Gastrocnemius medialis (tissue), 4 donors: ENCODE measurements at regions not wholly inside any gene's neighbourhood (a gene's known extent, or its start where the extent isn't known, plus 50 kb on each side); places are given as distances from the start of the nearest gene placed in this dataset.

ENCODE experiments used
- ATAC-seq, 2 donors: fragments of 150-250 bp; one replicate each; pipeline ENCODE4 v1.9.1; 2016
- DNase-seq, 2 donors: peaks; one replicate each; pipeline ENCODE4 v3.0.0-alpha.2; 2019
- H3K27ac ChIP-seq, 4 donors: fragments of 200-600 bp; sonication (generic); 1 replicate in 1 of 4; 2 replicates in 3 of 4; pipeline ENCODE4 v1.5.1; 2016 to 2018; ENCODE audit warnings: mild to moderate bottlenecking in 2 of 4, moderate library complexity in 1 of 4
- H3K27me3 ChIP-seq, 3 donors: fragments of 200-600 bp; sonication (generic) in 2 of 3; 1 replicate in 1 of 3; 2 replicates in 2 of 3; pipeline versions ENCODE4 v1.5.1 to v1.6.0; 2016 to 2019; ENCODE audit warnings: mild to moderate bottlenecking in 1 of 3, moderate library complexity in 1 of 3
- H3K36me3 ChIP-seq, 2 donors: fragments of 200-600 bp; sonication (generic) in 1 of 2; one replicate each; pipeline ENCODE4 v1.5.1; 2017 to 2018
- H3K4me1 ChIP-seq, 2 donors: fragments of 200-600 bp; sonication (generic) in 1 of 2; one replicate each; pipeline ENCODE4 v1.5.1; 2016 to 2017; ENCODE audit warnings: mild to moderate bottlenecking in 2 of 2
- H3K4me3 ChIP-seq, 4 donors: fragments of 200-600 bp; sonication (generic) in 3 of 4; 1 replicate in 1 of 4; 2 replicates in 3 of 4; pipeline ENCODE4 v1.5.1; 2016 to 2019; ENCODE audit warnings: mild to moderate bottlenecking in 2 of 4
- H3K9me3 ChIP-seq, 3 donors: fragments of 200-600 bp; sonication (generic) in 2 of 3; 1 replicate in 1 of 3; 2 replicates in 2 of 3; pipeline ENCODE4 v1.5.1; 2016 to 2019
- POLR2A ChIP-seq, 2 donors: fragments of 450-650 bp; IDR thresholded peaks; one replicate each; pipeline ENCODE4 v1.6.1; 2017; ENCODE audit warnings: antibody characterized with exemption in 2 of 2, mild to moderate bottlenecking in 2 of 2, moderate library complexity in 2 of 2
- in situ Hi-C, 4 donors: fragments of 200-750 bp; cut with MboI; loops; one replicate each; pipeline versions ENCODE4 v1.15.0 to v1.8.0; 2017; ENCODE audit warnings: low sequenced_read_pairs in 4 of 4
- intact Hi-C: fragments of 100-400 bp; cut with DNase I; formaldehyde crosslinking; loops from one replicate; pipeline ENCODE4 v1.15.1; 2023; ENCODE audit warnings: low total_unique reads
- TF ChIP-seq, protein P1 (sequence below), 5 experiments: fragments of 450-650 bp in 3 of 5; fragments of 200-600 bp in 2 of 5; sonication (generic) in 2 of 5; IDR thresholded peaks in 4 of 5; conservative IDR thresholded peaks in 1 of 5; 1 replicate in 4 of 5; 2 replicates in 1 of 5; pipeline ENCODE4 v1.5.1; 2016 to 2019; ENCODE audit warnings: antibody characterized with exemption in 5 of 5, mild to moderate bottlenecking in 3 of 5, moderate library complexity in 3 of 5

DNA sequence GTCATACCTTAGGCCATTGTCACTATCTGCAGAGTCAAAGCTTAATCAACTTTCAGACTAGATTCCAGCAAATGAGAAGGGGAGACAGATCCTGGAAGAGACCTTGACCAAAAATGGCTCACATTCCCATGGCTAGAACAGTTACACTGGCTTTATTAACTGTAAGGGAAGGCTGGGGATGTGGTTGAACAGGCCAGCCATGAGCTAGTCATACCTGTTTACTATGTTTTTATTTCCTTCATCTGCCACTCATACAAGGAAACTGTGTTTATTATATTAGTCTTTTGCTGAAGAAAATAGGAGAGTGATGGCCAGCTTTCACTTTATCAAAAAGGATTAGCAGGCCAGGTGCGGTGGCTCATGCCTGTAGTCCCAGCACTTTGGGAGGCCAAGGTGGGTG is 319.7 kb downstream of the RAPGEF2 start:
- Histone ChIP-seq H3K9me3 (no peaks in the 10 kb centered on the region), H3K4me3 (no peak overlapping the region), H3K36me3 (no peaks in the 10 kb centered on the region), H3K4me1 (no peaks in the 10 kb centered on the region), H3K27ac (no peak overlapping the region), H3K27me3 (no peaks in the 10 kb centered on the region)
- in situ Hi-C loops (no loop called here), intact Hi-C loops (no loop called here)
- TF ChIP-seq, protein P1, sequence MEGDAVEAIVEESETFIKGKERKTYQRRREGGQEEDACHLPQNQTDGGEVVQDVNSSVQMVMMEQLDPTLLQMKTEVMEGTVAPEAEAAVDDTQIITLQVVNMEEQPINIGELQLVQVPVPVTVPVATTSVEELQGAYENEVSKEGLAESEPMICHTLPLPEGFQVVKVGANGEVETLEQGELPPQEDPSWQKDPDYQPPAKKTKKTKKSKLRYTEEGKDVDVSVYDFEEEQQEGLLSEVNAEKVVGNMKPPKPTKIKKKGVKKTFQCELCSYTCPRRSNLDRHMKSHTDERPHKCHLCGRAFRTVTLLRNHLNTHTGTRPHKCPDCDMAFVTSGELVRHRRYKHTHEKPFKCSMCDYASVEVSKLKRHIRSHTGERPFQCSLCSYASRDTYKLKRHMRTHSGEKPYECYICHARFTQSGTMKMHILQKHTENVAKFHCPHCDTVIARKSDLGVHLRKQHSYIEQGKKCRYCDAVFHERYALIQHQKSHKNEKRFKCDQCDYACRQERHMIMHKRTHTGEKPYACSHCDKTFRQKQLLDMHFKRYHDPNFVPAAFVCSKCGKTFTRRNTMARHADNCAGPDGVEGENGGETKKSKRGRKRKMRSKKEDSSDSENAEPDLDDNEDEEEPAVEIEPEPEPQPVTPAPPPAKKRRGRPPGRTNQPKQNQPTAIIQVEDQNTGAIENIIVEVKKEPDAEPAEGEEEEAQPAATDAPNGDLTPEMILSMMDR (IDR thresholded peaks at IDR 0.05 in 4 of 5, conservative IDR thresholded peaks at IDR 0.05 in 1 of 5): no peak
- no peak for TF ChIP-seq POLR2A (IDR thresholded peaks at IDR 0.05)
- ATAC-seq (no peak), DNase-seq (no peak)

DNA sequence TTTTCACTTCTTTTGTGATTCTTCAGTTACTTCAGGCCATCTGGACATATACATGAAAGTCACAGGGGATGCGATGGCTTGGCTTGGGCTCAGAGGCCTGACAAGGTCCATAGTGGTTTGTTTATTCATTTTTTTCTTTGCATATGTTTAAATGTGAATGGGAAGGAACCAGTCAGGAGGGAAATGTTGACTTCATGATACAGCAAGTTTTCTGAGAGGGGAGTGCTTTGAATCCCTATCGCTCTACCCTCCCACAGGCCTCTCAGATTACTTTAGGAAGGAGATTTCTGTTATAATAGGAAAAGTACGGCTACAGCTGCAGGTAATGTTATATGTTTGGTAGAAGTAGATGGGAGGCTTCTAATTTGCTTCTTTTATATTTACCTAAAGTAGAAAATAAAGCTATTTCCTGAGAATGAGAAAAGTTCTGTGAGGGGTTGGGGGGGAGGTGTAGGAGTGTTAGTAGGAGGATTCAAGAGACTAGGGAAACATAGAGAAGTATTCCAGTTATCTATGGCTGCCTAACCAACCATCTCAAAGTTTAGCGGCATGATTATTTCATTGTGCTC is 322.9 kb downstream of the RAPGEF2 start:
- Histone ChIP-seq H3K27me3 (no peaks in the 10 kb centered on the region), H3K4me1 (peaks cover 12 to 13% of the 10 kb centered on the region in 2 donors), H3K4me3 (no peak overlapping the region), H3K9me3 (no peaks in the 10 kb centered on the region), H3K27ac (no peak overlapping the region), H3K36me3 (no peaks in the 10 kb centered on the region)
- TF ChIP-seq, protein P1 (IDR thresholded peaks at IDR 0.05 in 4 of 5, conservative IDR thresholded peaks at IDR 0.05 in 1 of 5): no peak
- no peak for TF ChIP-seq POLR2A (IDR thresholded peaks at IDR 0.05)
- DNase-seq (no peak), ATAC-seq (no peak)
- in situ Hi-C loops: loop anchor here (25.0 kb wide), 3 partner anchors 564 to 714 kb away; partner anchors contain the start of gene PPID (in 1 of the 4)
- intact Hi-C loops: no loop called here

DNA sequence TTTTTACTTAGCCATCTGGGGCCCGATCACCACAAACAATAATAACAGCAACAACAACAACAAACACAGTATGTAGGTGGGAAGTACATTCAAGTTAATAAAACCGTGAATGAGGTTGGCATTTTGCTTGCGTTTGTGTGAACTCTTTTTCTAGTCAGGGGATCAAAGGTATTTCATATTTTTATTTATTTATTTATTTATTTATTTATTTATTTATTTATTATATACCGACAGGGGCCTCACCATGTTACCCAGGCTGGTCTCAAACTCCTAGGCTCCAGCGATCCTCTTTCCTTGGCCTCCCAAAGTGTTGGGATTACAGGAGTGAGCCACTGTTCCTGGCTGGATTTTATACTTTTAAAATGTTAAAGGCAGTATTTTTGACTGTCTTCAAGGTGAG is 325.4 kb downstream of the RAPGEF2 start:
- no peak for ATAC-seq
- intact Hi-C loops (no loop called here), in situ Hi-C loops (loop anchor here (25.0 kb wide), 3 partner anchors 566 to 716 kb away; partner anchors contain the start of gene PPID (in 1 of the 4))
- TF ChIP-seq, protein P1 (IDR thresholded peaks at IDR 0.05 in 4 of 5, conservative IDR thresholded peaks at IDR 0.05 in 1 of 5): no peak
- no peak for TF ChIP-seq POLR2A (IDR thresholded peaks at IDR 0.05)
- H3K36me3 ChIP-seq: no peaks in the 10 kb centered on the region
- no peaks in the 10 kb centered on the region for H3K9me3 ChIP-seq
- H3K4me3 ChIP-seq: no peak overlapping the region
- peaks cover 12 to 13% of the 10 kb centered on the region in 2 donors for H3K4me1 ChIP-seq
- no peak overlapping the region for H3K27ac ChIP-seq
- no peaks in the 10 kb centered on the region for H3K27me3 ChIP-seq
- no peak for DNase-seq

DNA sequence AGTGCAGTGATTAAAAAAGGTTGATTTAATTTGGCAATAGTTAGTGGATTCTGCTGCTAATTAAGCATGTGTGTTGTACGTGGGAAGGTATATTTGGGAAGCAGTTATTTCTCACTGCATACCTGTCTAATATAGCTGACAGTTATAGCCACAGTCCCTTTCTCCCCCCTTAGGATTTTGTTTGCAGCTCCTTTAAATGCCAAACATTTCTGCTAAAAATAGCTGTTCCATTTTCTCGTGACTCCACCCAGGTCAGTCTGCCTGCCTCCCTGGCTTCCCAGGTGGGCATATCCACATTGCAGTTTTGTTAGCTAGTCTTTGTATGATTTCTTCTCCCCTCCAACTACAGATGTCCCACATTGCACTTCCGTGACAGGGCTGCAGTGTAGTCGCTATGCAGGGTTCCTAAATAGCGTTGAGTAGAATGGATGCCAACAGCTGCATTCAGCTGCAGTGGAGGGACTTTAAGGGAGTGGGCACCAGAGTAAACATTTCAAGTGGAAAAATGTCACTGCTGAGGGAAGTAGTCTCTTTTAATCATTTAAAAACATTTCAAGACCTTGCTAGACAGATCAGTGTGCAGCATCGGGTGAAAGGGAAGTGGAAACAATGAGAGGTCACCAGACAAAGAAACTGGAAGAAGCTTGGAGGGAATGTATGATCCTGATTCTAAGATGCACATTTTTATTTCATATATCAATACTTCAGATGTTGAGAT is 326.3 kb downstream of the RAPGEF2 start:
- peaks cover 12 to 13% of the 10 kb centered on the region in 2 donors for H3K4me1 ChIP-seq
- H3K36me3 ChIP-seq: no peaks in the 10 kb centered on the region
- H3K27ac ChIP-seq: peak overlapping the region in 1 of 4 donors; percentile 13
- no peaks in the 10 kb centered on the region for H3K27me3 ChIP-seq
- ATAC-seq (peak; percentile 52 to 81), DNase-seq (no peak)
- in situ Hi-C loops: loop anchor here (25.0 kb wide), 3 partner anchors 567 to 717 kb away; partner anchors contain the start of gene PPID (in 1 of the 4)
- intact Hi-C loops: no loop called here
- peak overlapping the region in 2 of 4 donors; percentile 4 to 22 for H3K4me3 ChIP-seq
- H3K9me3 ChIP-seq: no peaks in the 10 kb centered on the region
- no peak for TF ChIP-seq POLR2A (IDR thresholded peaks at IDR 0.05)
- TF ChIP-seq, protein P1 (IDR thresholded peaks at IDR 0.05 in 4 of 5, conservative IDR thresholded peaks at IDR 0.05 in 1 of 5): no peak
